ENCODE measurements at regions not wholly inside any gene's neighbourhood (a gene's known extent, or its start where the extent isn't known, plus 50 kb on each side); places are given as distances from the start of the nearest gene placed in this dataset.

DNA sequence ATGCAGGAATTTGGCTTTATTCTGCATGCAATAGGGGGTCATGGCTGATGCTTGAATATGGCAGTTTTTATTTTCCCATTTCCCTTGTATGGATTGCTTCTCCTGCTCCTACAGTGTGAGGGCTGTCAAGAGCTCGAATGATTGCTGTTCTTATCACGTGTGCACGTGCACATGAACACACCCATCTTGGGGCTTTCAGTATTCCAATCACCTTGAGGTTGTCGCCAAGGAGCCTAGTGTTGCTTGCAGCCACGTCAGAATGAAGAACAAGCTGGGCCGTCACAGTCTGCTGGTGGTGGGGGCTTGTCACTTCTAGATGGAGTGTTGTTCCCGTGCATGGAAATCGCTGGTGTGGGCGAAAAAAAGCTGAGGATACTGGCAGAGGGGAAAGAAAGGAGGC is 219.4 kb upstream of the GLRA1 start:
- TF ChIP-seq POLR2A (IDR thresholded peaks at IDR 0.05; ENCODE audit: low read depth, low read length) (no peak), POLR2AphosphoS5 (IDR thresholded peaks at IDR 0.05; ENCODE audit: low read depth, low read length) (no peak), TAF1 (IDR thresholded peaks at IDR 0.05; ENCODE audit: borderline replicate concordance, low read depth, low read length) (no peak)
